HTR-8/SVneo (cell line): ENCODE measurements at regions not wholly inside any gene's neighbourhood (a gene's known extent, or its start where the extent isn't known, plus 50 kb on each side); places are given as distances from the start of the nearest gene placed in this dataset.
"Not testable (repeated sequence)": the region's sequence is repeated elsewhere in the genome, so short reads cannot be mapped to it uniquely, and the experiment has no call there.

ENCODE experiments used
- DNase-seq: peaks from one replicate; pipeline ENCODE4 v3.0.0; 2011; ENCODE audit warnings: low spot score, mixed read lengths; ENCODE audit not compliant: insufficient read length
- FAIRE-seq: peaks from 2 replicates; lab custom pipeline; 2011; peaks lifted over from hg19 to GRCh38; lab: Jason Lieb, UNC

DNA sequence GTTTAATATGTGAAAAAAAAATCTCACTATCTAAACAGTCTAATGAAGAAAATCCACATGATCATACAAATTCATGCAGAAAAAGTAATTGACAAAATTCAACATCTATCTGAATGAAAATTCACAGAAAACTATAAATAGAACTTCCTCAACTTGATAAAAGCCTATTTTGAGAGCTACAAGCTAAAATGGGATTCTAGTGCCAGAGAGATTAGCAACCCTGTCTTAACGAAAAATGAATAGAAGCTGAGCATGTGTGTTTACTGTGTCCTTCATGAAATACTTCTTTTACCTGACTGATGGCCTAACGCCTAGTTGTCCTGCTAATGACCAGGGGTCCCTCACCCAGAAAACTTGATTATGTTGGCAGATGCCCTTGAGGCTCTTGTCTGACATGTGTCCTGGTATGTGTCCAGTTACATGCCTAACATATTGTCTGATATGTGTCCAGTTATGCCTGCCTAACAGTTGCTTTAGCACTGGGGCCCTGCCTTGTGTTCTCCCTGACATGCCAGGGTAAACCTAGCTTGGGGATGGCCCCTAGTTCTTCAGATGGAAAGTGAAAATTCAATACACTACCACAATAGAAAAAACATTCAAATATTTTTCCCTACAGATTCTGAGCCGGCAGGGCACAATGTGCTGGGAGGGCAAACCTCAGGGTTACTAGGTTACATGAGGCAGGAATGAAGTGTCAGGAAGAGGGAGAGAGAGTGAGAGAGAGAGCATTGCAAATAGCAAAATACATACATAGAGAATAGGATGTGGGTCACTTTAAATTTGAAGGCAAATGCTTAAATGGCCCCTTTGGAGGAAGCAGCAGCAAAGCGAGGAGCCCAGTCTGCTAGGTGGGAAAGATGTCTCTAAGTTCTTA lies 834.0 kb downstream of the CDH11 start:
- DNase-seq (no peak), FAIRE-seq (peak; percentile 26)

DNA sequence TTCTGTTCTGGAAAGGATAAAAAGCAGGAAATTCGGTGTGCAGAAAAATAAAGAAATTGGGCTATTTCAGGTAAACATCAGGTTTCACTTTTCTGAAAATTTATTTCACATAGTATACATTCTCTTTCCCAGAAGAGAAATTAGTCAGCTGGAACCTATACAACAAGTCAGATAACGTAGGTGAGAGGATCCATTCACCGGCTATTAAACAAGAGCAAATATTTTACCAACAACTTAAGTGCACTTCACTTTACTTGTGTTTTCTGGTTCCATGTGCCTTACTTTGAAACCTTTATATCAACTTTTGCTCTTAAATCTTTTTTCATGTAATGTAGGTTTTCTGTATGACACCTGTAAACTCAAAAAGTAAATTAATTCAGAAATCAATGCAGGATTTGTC lies 839.7 kb downstream of the CDH11 start:
- DNase-seq (no peak), FAIRE-seq (no peak)

DNA sequence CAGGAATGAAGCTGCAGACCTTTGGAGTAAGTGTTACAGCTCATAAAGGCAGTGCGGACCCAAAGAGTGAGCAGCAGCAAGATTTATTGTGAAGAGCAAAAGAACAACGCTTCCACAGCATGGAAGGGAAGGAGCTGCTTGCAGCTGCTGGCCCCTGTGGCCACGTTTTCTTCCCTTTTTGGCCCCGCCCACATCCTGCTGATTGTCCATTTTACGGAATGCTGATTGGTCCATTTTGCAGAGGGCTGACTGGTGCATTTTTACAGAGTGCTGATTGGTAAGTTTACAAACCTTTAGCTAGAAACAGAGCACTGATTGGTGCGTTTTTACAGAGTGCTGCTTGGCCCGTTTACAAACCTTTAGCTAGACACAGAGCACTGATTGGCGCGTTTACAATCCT lies 841.5 kb downstream of the CDH11 start:
- FAIRE-seq (no peak), DNase-seq (no peak)

DNA sequence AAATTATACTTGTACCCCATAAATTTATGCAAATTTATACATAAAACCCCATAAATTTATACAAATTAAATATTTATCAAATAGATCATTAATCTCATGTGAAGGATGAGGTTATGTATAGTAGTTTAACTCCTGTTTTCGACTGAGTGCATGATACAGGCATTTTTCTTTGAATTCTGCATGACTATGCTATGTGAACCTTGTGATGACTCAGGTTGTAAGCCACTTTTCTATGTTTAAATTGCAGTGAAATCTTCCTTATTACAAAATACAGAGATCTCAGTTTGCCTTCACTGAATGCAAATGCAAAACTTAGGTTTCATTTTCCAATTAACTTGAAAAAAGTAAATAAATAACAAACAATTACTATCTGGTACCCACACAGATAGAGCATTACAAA lies 843.7 kb downstream of the CDH11 start:
- no peak for DNase-seq

DNA sequence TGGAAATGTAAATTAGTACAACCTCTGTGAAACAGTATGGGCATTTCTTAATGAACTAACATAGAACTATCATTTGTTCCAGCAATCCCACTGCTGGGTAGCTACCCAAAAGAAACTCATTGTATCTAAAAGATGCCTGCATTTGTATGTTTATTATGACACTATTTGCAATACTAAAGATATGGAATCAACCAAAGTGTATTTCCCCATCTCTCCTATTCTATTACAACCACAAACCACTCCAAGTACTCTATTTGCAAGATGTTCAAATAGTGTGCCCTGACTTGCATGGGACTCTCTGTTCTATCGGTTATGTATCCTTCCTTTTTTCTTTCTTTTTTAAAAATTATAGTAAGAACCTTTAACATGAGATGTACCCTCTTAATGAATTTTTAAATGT lies 845.2 kb downstream of the CDH11 start:
- DNase-seq (no peak), FAIRE-seq (no peak)

More for the DNA sequence above, 843.7 kb downstream of the CDH11 start:
- no peak for FAIRE-seq

DNA sequence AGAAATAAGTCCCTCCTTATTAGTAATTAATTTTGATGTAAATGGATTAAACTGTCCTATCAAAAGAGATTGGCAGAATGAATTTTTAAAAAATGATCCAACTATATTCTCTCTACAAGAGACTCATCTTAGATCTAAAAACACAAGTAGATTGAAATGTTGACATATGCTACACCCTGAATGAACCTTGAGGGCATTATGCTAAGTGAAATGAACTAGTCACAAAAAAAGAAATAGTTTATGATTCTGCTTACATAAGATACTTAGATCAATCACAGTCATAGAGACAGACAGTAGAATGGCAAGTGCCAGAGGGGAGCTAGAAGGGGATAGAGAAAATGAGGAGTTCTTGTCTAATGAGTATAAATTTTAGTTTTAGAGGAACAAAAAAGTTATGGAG lies 849.8 kb downstream of the CDH11 start:
- DNase-seq (no peak), FAIRE-seq (no peak)

DNA sequence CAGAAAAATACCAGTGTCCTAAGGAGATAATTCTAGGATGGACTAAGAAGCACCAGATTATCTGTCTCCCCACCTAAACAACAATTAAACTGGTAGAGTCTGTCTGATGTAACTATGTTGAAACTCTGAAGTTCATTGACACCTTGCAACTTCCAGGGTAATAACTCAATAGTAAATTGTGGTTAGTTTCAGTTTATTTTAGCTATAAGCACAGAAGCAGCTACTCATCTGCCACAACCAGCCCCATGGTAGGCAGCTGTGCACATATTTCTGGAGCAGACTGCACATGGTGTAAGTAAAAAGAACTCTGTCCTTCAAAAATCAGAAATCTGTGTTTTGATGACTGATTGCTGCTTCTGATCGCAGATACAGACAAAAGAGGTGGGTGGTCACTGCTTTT lies 852.1 kb downstream of the CDH11 start:
- no peak for DNase-seq
- no peak for FAIRE-seq

DNA sequence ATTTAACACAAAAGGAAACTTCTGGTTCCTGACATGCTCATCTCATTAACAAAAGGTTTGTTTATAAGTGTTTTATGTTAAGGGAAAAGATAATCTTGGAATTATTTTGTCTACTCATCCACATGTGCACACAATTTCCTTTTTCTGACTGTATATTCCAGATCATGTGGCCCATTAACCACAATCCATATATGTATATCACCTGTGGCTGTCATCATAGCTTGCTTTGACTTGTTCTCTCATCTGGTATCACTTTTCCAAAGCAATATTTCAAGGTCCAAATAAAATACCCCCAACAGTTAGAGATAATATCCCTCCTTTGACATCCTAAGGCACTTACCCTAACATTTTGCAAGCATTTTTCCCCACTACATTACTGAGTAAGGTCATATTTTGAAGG lies 856.1 kb downstream of the CDH11 start:
- no peak for FAIRE-seq
- DNase-seq = no peak

DNA sequence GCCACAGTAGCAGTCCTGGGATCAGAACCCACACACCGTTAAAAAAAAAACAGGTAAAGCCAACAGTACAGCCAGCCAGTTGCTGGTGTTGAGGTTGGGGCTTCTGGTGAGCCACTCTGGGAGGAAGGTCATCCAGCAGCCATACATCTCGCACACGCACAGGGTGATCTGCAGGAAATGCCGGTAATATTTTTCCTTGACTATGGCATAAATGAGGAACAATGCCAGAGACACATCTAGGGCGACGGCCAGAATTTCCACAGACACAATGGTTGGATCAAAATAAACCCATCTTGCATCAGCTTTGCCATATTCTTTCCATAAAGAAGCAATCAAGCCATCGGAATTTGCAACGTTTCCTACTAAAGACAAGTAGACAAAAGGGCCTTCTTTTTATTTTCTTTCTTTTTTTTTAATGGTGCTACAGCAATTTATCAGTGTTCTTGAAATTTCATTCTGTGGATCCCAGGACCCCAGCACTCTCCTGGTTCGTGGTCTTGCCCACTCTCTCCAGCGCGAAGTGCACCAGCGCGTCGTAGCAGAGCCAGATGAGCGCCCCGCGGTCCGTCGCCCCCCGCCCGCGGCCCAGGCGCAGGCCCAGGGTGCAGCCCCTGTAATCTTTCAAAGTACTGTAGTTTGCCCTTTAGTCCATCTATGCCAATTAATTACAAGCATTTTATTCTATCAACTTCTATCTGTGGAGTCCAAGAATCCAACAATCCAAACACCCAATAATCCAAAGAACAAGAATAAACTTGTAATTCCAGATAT lies 861.0 kb downstream of the CDH11 start:
- not testable (repeated sequence) for FAIRE-seq, DNase-seq

DNA sequence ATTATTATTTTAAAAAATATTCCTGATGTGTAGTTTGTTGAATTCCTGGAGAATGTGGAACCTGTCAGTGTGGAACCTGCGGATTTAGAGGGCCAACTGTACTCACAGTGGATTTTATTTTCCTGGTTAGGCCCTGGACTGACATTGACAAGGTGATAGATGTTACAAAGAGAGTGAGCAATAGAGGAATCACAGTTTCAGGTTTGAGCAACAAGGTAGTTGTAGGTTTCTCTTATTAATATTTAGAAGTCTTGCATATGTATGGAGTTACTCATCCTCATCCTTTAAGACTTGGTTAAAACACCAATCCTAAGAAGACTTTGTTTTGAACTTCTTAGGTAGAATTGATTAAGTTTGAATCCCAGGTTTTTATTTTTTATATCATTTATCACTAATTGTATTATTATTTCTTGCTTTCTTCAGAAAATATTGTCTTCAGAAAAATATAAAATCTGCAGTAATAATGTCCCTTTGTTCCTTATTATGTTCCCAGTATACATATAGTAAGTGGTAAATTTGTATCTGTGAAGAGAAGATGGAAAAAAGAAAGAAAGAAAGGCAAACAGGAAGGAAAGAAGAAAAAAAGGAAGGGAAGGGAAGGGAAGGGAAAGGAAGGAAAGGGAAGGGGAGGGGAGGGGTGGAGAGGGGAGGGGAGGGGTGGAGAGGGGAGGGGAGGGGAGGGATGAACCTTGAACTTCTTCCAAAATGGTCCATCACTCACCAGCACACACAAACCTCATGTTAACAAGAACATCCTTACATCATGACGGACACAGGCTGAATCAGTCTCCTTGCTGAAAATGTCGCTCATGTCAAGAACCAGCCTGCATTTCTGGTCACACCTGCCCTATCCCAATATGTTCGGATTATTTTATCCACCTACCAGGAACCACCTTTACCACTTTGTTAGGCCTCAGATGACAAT lies 867.2 kb downstream of the CDH11 start:
- no peak for FAIRE-seq

DNA sequence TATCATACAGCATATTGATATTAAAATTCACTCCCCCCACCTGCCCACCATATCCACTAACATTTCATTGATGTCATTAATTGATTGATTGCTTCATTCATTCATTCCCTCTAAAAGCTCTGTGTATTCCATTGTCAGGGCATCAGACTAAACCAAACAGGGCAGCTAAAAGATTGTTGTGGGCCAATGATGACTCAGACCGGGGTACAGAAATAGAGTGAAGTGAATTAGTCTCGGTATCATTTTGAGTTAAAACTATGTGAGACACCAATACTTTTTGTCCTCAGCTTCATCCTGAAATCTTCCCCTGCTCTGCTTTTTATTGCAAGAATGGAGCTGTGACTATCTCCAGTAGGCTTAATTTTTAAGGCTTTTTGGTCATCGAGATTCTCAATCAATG lies 868.3 kb downstream of the CDH11 start:
- FAIRE-seq (no peak), DNase-seq (no peak)

More for the DNA sequence above, 867.2 kb downstream of the CDH11 start:
- no peak for DNase-seq

DNA sequence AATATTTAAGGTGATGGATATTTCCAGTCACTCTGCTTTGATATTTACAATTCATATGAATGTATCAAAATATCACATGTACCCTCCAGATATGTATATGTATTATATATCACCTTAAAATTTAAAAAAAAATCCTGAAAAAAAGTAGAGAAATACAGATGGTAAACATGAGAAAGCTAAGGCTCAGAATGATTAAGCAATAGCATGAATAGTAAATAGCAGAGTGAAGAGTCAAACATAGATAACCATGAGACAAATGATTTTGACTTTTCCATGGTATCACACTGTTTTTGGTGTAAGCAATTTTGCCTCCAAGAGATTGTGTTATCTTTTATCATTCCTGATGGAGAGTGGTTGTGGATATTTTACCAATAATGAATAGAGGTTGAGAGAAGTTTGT lies 868.8 kb downstream of the CDH11 start:
- no peak for DNase-seq
- FAIRE-seq = no peak

DNA sequence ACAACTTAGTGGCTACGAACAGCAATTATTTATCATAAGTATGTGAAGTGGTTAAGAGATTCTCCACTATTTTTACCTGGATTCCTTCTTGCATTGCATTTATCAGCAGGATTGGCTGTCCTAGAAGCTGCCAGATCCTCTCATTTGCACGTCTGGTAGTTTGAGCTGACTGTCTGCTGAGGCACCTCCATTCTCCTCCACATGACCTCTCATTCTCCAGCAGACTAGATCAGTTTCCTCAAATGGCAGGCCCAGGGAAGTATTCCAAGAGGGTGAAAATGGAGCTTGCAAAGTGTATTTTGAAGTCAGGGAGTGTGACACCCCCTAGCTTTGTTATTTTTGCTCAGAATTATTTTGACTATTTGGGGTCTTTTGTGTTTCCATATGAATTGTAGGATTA lies 870.1 kb downstream of the CDH11 start:
- no peak for FAIRE-seq
- no peak for DNase-seq

DNA sequence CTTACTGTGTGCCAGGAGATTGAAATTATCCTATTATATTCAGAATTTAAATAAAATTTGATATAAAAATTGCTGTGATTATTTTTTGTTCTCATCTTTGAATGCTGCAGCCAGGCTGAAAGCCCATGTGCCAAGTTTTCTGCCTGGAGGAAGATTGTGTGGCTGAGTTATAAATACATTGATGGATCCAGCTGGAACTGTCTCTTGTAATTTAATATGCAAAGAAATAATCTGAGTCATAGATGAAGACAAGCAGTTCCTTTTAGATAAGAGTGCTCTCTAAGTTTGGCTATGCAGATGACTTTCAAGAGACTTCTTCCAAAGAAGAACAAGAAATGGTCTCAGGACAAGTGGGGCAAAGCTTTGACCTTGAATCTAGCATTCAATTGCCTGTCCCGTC lies 871.0 kb downstream of the CDH11 start:
- no peak for FAIRE-seq
- no peak for DNase-seq

DNA sequence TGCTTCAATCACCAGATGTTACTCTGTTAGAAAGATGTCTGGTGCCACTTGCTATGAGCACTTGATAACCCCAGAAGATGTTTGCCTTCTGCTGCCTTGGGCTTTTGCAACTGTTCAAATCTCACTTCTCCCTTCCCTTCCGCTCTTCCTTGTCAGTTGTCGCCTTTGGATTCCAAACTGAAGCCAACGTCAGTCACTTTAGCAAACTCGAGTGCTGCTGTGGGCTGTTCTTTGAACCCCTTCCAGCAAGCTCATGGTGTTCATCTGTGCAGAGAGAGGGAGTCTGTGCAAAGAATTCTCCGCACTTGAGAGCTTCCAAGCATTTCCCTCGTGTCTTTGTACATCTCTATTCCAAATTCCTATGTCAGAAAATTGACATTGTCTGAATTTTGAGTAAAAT lies 879.4 kb downstream of the CDH11 start:
- FAIRE-seq = no peak
- DNase-seq = no peak

DNA sequence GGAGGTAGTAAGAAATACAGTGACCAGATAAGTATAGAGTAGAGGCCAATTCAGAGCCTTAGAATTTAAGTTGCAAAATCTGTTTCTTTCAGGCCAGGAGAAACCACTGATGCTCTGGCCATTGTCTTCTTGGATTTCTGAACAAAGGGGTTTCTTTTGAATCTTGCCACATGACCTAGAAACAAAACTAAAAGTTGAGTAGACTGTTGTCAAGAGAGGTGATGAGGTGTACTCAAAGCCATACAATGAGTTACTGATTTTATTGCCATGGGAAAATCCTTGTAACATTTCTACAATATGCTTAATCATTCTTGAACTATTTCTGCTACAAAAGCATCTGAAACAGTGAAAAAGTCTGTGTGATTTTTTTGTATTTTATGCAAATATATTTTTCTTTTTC lies 881.3 kb downstream of the CDH11 start:
- no peak for DNase-seq
- FAIRE-seq = no peak

DNA sequence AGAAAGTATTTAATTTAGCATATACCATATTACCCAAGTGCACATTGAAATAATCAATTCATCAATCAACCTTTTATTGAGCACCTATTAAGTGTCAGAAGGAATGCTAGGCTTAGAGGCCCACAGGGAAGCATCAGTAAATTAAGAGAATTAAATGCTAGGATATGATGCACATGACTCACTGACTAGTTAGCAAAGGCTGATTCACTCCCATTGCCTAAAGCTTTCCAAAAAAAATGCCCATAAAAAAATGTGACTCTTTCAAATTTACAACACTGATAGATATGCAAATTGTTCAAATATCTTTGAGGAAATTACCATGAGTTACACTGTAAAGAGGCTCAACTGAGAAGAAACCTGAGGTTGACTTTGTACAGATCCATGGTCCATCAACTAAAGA lies 883.3 kb downstream of the CDH11 start:
- no peak for DNase-seq
- no peak for FAIRE-seq

DNA sequence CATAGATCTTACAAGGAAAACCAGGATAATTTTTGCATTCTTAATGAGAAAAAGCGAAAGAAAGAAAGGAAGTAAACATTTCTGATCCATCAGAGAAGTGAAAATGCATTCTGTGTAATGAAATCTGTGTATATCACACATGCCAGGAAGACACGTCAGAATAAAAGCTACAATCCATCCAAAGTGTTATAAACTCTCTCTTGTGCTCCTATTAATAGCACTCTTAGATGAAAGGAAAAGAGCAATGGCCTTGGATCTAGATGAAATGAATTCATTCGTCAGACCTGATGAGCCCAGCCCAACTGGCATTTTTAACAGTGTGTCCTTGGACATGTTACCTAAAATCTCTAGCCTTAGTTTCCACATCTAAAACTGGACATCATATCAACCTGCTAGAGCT lies 885.5 kb downstream of the CDH11 start:
- DNase-seq = no peak
- FAIRE-seq = no peak

DNA sequence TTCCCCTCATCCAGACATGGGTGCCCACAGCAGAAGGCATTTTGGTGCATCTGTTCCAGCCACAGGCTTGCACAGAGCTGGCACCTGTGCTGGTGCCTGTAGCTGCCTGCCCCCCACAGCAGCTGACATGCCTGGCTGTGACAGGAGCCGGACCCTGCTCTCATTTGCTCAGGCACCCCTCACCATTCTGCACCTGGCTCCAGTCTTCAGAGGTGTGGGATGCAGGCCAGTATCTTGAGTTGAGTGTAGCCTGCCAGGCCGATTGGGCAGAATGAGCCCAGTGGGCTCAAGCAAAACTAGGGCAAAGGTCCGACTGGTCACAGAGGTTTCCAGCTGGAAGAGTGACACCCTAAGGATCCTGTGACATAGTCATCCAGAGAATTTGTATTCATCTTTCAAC lies 887.7 kb downstream of the CDH11 start:
- no peak for FAIRE-seq
- no peak for DNase-seq

DNA sequence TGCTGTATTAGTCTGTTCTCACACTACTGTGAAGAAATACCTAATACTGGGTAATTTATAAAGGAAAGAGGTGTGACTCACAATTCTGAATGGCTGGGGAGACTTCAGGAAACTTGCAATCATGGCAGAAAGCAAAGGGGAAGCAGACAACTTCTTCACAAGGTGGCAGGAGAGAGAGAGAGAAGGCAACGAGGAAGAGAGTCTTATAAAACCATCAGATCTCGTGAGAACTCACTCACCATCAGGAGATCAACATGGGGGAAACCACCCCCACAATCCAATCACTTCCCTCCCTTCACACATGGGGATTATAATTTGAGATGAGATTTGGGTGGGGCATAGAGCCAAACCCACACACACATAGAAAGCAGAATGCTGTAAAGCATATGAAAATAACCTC lies 896.2 kb downstream of the CDH11 start:
- DNase-seq = no peak
- FAIRE-seq = no peak

DNA sequence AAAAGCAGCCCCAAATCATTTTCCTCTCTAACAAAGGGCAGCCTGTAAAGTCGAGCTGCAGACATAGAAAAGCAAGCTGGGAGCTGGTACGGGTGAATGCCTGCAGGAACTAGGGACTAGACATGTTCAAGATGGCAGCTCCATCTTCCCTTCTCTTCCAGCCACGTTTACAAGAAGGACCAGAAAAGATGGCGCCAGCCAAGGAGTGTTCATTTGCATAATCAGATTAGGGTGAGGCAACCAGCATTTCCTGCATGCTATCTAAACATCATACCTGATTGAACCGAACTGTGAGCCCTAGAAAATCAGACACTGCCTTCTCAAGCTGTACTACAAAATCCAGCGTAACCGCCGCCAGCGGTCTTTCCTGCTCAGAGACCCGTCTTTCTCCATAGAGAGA lies 896.8 kb downstream of the CDH11 start:
- FAIRE-seq (no peak), DNase-seq (no peak)
